SK-MEL-5 (cell line): ENCODE measurements at regions not wholly inside any gene's neighbourhood (a gene's known extent, or its start where the extent isn't known, plus 50 kb on each side); places are given as distances from the start of the nearest gene placed in this dataset.

Experiments
- DNase-seq: peaks from one replicate; pipeline ENCODE4 v3.0.0-alpha.2; 2016; ENCODE audit warnings: low read depth, low spot score
- in situ Hi-C: cut with HindIII; loops from 2 replicates; pipeline ENCODE4 v1.10.0; 2016; ENCODE audit warnings: low sequenced_read_pairs, high pct_unique_total_duplicates, low pct_unique_long_range_greater_than_20kb

DNA sequence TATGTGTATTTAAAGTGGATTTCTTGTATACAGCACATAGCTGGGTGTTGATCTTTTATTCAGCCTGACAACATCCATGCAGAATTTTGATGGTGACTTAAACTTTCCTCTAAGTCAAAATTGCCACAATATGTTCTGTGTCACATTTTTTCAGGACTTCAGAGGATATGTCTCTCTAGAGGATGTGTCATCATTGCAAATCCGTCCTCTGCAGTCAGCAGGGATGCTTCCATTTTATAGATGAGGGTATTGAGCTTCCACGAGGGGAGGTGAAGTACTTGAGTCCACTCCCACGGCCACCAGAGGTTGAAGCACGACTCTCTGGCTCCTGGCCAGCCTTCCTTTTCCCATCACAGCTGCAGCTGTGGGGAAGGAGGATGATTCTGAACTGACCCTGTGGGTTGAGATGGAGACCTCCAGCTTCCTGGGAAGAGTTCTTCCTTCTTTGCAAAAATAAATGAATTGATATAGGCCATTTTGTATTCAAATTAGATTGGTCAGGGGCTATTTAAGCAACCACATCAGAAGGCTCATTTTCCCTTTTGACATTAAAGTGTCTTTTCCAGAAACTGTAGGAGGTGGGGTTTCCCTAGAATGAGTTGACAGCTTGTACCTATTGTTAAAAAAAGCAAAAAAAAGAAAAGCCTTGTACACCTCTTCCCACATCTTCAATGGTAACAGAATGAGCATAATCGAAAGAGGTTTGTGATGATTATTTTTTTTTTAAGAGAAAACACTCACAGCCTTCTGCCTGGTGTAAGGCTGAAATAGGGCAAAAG lies 55.2 kb upstream of the MYEOV start:
- in situ Hi-C loops: loop anchor here (25.0 kb wide), 1 partner anchor 424 kb away; no protein-coding TSS in a partner anchor
- no peak for DNase-seq

GRCh38 chr11:69239641-69240040 lies 54.3 kb upstream of the MYEOV start:
- in situ Hi-C loops: loop anchor here (25.0 kb wide), 1 partner anchor 423 kb away; no protein-coding TSS in a partner anchor
- no peak for DNase-seq

DNA sequence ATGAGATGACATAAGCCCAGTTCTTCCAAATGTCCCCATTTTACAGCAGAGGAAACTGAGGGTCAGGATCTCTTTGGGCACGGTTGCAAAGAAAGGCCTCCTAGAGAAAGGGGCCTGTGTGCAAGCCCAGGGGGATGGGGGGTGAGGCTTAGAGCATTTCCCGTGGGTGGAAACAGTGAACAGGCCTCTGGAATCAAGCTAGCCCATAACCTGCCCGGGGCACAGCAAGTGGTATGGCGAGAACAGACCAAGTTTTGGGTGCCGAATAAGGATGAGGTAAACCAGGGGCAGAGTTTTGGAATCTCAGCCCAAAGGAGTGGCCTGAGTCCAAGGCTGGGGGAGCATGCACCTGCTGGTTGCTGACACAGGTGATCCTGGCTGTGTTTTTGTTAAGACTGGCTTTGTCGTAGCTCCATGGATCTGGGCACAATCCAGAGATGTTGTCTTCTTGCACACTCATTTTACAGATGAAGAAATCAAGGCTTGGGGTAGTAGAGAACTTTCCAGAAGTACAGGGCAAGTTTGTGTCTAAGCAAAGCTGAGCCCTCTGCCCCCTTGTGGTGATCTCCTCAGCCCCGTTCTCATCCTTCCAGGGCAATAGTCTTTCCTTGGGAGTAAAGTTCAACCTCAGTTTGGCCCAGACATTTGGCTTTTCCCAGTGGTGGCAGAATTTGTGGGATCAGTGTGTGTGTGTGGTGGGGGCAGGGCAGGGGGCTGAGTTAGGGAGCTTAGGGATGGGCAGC lies 53.5 kb upstream of the MYEOV start:
- in situ Hi-C loops: loop anchor here (25.0 kb wide), 1 partner anchor 422 kb away; no protein-coding TSS in a partner anchor
- DNase-seq: peak; percentile 69

DNA sequence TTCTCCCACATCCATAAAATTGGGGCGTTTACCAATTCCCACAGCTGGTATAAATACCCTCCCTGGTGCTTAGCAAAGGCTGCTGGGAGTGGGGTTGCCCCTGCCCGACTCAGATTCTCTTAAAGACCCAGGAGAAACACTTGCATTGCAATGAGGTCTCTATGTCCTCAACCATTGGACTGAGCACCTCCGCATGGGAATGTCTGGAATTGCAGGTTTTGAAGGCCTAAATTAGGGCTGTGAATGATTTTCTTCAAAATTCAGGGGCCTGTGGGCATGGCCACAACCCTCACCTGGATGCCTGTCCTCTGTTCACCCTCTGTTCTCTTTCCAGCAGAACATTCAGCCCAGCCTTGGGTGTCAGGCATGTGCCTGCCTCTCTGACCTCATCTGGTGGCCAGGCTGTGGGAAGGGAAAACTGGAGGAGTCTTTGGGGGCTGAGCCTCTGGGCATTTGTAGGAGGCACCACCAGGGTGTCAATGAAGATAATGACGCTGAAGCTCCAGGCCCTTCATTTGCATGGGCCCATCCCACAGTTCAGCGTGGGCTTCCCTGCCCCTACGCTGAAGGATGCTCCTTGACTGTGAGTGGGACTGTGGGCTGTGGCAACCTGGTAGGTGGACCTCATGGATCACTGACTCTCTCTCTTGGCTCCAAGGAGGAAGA lies 52.7 kb upstream of the MYEOV start:
- in situ Hi-C loops: loop anchor here (25.0 kb wide), 1 partner anchor 421 kb away; no protein-coding TSS in a partner anchor
- DNase-seq: no peak

DNA sequence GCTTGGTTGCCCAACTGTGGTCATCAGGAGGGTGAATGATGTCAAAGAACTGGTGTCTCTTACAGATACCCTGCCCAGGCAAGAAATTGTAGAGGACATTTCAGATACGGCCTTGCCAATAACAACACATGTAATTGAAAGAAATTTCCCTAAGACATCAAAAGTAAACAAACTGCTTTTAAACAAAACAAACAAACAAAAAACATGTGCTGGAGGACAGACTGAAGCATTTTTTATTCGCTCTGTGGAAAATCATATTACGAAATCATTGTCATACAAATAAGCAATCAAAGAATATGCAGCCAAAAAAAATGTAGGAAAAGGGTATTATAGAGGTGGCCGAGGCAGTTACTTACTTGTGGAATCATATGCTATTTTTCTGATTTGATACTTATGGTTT lies 52.1 kb upstream of the MYEOV start:
- in situ Hi-C loops: loop anchor here (25.0 kb wide), 1 partner anchor 420 kb away; no protein-coding TSS in a partner anchor
- DNase-seq: no peak

GRCh38 chr11:69242266-69242920 lies 51.6 kb upstream of the MYEOV start:
- in situ Hi-C loops: loop anchor here (25.0 kb wide), 1 partner anchor 420 kb away; no protein-coding TSS in a partner anchor
- no peak for DNase-seq

- in situ Hi-C loops: loop anchor here (25.0 kb wide), 1 partner anchor 419 kb away; no protein-coding TSS in a partner anchor
- no peak for DNase-seq
Observed at GRCh38 chr11:69243496-69244200, 50.3 kb upstream of the MYEOV start.
